ENCODE measurements at regions not wholly inside any gene's neighbourhood (a gene's known extent, or its start where the extent isn't known, plus 50 kb on each side); places are given as distances from the start of the nearest gene placed in this dataset.
A peak's percentile ranks its signal among the peaks of the same experiment; 100 is the strongest.
"Not testable (repeated sequence)": the region's sequence is repeated elsewhere in the genome, so short reads cannot be mapped to it uniquely, and the experiment has no call there.

GRCh38 chr10:42187501-42188195 is 450.7 kb downstream of the ZNF33B start:
- not testable (repeated sequence) for DNase-seq

- peak; percentile 0 for DNase-seq
Observed at GRCh38 chr10:42177793-42178689, 460.3 kb downstream of the ZNF33B start.

- DNase-seq: no peak
Observed at GRCh38 chr10:42177077-42177792, 461.1 kb downstream of the ZNF33B start.

- no peak for DNase-seq
Observed at GRCh38 chr10:42150428-42151061, 487.8 kb downstream of the ZNF33B start.

GRCh38 chr10:42149722-42150427 is 488.5 kb downstream of the ZNF33B start:
- no peak for DNase-seq

- DNase-seq: no peak
Observed at GRCh38 chr10:42149027-42149700, 489.2 kb downstream of the ZNF33B start.

- not testable (repeated sequence) for DNase-seq
Observed at GRCh38 chr10:42146165-42146564, 492.2 kb downstream of the ZNF33B start.

- DNase-seq: not testable (repeated sequence)
Observed at GRCh38 chr10:42138023-42138422, 500.3 kb downstream of the ZNF33B start.

GRCh38 chr10:42113158-42113450 is 525.3 kb downstream of the ZNF33B start:
- no peak for DNase-seq

- DNase-seq: no peak
Observed at GRCh38 chr10:42112331-42113157, 525.8 kb downstream of the ZNF33B start.

GRCh38 chr10:42111661-42112330 is 526.6 kb downstream of the ZNF33B start:
- no peak for DNase-seq

- DNase-seq: no peak
Observed at GRCh38 chr10:42111076-42111475, 527.3 kb downstream of the ZNF33B start.
